Hepatocyte (in vitro differentiated cells): ENCODE measurements at regions not wholly inside any gene's neighbourhood (a gene's known extent, or its start where the extent isn't known, plus 50 kb on each side); places are given as distances from the start of the nearest gene placed in this dataset.

Source experiments
- DNase-seq: peaks from one replicate; pipeline ENCODE4 v3.0.0-alpha.2; 2016; ENCODE audit warnings: low spot score
- H2AFZ ChIP-seq: fragments of 200-600 bp; sonication (generic); 2 replicates; pipeline ENCODE4 v1.6.0; 2016; ENCODE audit warnings: antibody characterized with exemption, mild to moderate bottlenecking
- H3K27ac ChIP-seq: fragments of 200-600 bp; sonication (generic); 2 replicates; pipeline ENCODE4 v1.5.1; 2016; ENCODE audit warnings: mild to moderate bottlenecking
- H3K27me3 ChIP-seq: fragments of 200-600 bp; sonication (generic); 2 replicates; pipeline ENCODE4 v1.6.1; 2016
- H3K36me3 ChIP-seq: fragments of 200-600 bp; sonication (generic); replicated peaks from 2 replicates; pipeline ENCODE4 v1.5.1; 2016; ENCODE audit warnings: low read depth; ENCODE audit not compliant: insufficient read depth
- H3K4me1 ChIP-seq: fragments of 200-600 bp; sonication (generic); 2 replicates; pipeline ENCODE4 v1.5.1; 2016; ENCODE audit warnings: mild to moderate bottlenecking, moderate library complexity; ENCODE audit not compliant: insufficient read depth
- H3K4me2 ChIP-seq: fragments of 200-600 bp; sonication (generic); 2 replicates; pipeline ENCODE4 v1.6.0; 2016
- H3K4me3 ChIP-seq: fragments of 200-600 bp; sonication (generic); 2 replicates; pipeline ENCODE4 v1.5.1; 2016; ENCODE audit warnings: mild to moderate bottlenecking
- H3K79me2 ChIP-seq: fragments of 200-600 bp; sonication (generic); 2 replicates; pipeline ENCODE4 v1.6.0; 2017; ENCODE audit warnings: mild to moderate bottlenecking
- H3K9me2 ChIP-seq: fragments of 200-600 bp; sonication (generic); replicated peaks from 2 replicates; pipeline ENCODE4 v1.6.0; 2017; ENCODE audit warnings: mild to moderate bottlenecking; ENCODE audit not compliant: insufficient read depth
- H3K9me3 ChIP-seq: fragments of 200-600 bp; sonication (generic); 2 replicates; pipeline ENCODE4 v1.5.1; 2016; ENCODE audit warnings: low read depth, mild to moderate bottlenecking
- H4K20me1 ChIP-seq: fragments of 200-600 bp; sonication (generic); 2 replicates; pipeline ENCODE4 v1.6.0; 2016; ENCODE audit warnings: mild to moderate bottlenecking; ENCODE audit not compliant: insufficient read depth, poor library complexity, severe bottlenecking
- EZH2 ChIP-seq: fragments of 200-600 bp; sonication (generic); IDR thresholded peaks from 2 replicates; pipeline ENCODE4 v1.6.1; 2016; ENCODE audit warnings: antibody characterized with exemption, mild to moderate bottlenecking, borderline replicate concordance
- EZH2phosphoT487 ChIP-seq: fragments of 200-600 bp; sonication (generic); IDR thresholded peaks from one replicate; pipeline ENCODE4 v1.6.1; 2018; ENCODE audit warnings: antibody characterized with exemption, mild to moderate bottlenecking, low read depth, moderate library complexity; ENCODE audit not compliant: unreplicated experiment, severe bottlenecking
- WGBS: methylation state at CpG from one replicate; pipeline ENCODE4 v1.1.6; 2016; ENCODE audit warnings: low lambda C conversion rate; ENCODE audit errors: missing lambda C conversion rate; 5-methylcytosine and 5-hydroxymethylcytosine counted together
- TF ChIP-seq, protein P1 (sequence below): fragments of 200-600 bp; sonication (generic); IDR thresholded peaks from 2 replicates; pipeline ENCODE4 v1.5.1; 2016; ENCODE audit warnings: antibody characterized with exemption, mild to moderate bottlenecking; ENCODE audit not compliant: poor library complexity

DNA sequence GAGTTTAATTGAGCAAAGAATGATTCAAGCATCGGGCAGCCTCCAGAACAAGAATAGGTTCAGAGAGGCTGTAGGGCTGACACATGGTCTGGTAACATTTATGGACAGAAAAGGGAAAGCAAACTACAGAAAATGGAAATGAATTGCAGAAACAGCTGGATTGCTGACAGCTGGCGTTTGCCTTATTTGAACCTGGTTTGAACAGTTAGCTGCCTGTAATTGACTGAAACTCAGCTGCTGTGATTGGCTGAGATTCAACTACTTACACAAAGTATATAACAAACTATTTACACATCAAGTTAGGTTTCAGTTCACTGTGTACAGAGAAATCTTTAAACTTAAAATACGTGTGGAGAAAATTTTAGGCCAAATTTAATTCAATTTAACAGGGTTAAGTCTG is 441.7 kb downstream of the PRELID2 start:
- H4K20me1 ChIP-seq = no peaks in the 10 kb centered on the region
- no peaks in the 10 kb centered on the region for H3K36me3 ChIP-seq
- no peak for DNase-seq
- H3K27ac ChIP-seq = no peak overlapping the region
- H3K4me3 ChIP-seq = no peak overlapping the region
- no peak overlapping the region for H3K4me2 ChIP-seq
- H3K9me2 ChIP-seq = no peaks in the 10 kb centered on the region
- H3K9me3 ChIP-seq = no peaks in the 10 kb centered on the region
- H2AFZ ChIP-seq = no peak overlapping the region
- H3K79me2 ChIP-seq = no peaks in the 10 kb centered on the region
- TF ChIP-seq, protein P1, sequence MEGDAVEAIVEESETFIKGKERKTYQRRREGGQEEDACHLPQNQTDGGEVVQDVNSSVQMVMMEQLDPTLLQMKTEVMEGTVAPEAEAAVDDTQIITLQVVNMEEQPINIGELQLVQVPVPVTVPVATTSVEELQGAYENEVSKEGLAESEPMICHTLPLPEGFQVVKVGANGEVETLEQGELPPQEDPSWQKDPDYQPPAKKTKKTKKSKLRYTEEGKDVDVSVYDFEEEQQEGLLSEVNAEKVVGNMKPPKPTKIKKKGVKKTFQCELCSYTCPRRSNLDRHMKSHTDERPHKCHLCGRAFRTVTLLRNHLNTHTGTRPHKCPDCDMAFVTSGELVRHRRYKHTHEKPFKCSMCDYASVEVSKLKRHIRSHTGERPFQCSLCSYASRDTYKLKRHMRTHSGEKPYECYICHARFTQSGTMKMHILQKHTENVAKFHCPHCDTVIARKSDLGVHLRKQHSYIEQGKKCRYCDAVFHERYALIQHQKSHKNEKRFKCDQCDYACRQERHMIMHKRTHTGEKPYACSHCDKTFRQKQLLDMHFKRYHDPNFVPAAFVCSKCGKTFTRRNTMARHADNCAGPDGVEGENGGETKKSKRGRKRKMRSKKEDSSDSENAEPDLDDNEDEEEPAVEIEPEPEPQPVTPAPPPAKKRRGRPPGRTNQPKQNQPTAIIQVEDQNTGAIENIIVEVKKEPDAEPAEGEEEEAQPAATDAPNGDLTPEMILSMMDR = no peak
- TF ChIP-seq EZH2 (no peak), EZH2phosphoT487 (no peak)
- 79% methylated on average over 3 of the region's 3 CpGs for WGBS
- H3K4me1 ChIP-seq = no peaks in the 10 kb centered on the region
- no peaks in the 10 kb centered on the region for H3K27me3 ChIP-seq

DNA sequence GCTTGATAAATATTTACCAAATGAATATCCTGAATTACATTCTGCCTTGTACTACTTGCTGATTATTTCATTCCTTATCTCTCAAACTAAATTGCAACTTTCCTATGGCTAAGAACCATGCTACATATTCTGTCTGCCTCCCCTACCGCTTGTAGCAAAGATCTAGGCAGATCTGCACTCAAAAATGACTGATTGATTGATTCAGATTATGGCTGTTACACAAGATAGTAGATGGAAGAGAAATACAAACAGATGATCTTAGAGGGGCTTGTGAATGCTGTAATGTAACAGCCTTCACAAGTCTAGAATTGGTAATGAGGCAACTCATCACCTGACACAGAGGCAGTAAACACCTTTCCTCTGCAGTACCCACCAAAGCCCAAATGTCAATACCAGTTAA is 446.1 kb downstream of the PRELID2 start:
- TF ChIP-seq EZH2phosphoT487 (no peak), EZH2 (no peak)
- TF ChIP-seq, protein P1 = no peak
- Histone ChIP-seq H3K4me3 (no peak overlapping the region), H2AFZ (no peak overlapping the region), H3K9me3 (no peaks in the 10 kb centered on the region), H3K4me2 (no peak overlapping the region), H3K27me3 (no peaks in the 10 kb centered on the region), H4K20me1 (no peaks in the 10 kb centered on the region), H3K79me2 (no peaks in the 10 kb centered on the region), H3K9me2 (no peaks in the 10 kb centered on the region), H3K27ac (no peak overlapping the region), H3K4me1 (no peaks in the 10 kb centered on the region), H3K36me3 (no peaks in the 10 kb centered on the region)
- no peak for DNase-seq
- WGBS = 30% methylated on average over 1 of the region's 1 CpG

DNA sequence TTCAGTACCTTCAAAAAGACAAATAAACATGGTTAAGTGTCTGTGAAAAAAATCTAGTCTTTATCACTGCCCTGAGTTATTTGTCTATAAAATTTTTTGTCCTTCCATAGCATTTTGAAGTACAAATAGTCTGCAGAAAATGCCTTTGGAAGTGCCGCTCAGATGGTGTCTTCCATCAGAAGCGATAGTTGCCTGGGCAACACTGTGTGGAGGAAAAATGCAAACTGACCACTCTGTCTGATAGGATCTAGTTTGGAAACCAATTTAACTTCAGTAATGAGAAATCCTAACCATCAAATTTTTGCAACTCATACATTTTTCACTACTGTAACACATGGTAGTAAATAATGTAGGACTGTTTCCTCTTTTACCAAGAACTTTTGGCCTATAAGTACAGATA is 449.9 kb downstream of the PRELID2 start:
- Histone ChIP-seq H3K4me1 (no peaks in the 10 kb centered on the region), H2AFZ (no peak overlapping the region), H3K27me3 (no peaks in the 10 kb centered on the region), H3K36me3 (no peaks in the 10 kb centered on the region), H4K20me1 (no peaks in the 10 kb centered on the region), H3K27ac (no peak overlapping the region), H3K79me2 (no peaks in the 10 kb centered on the region), H3K9me3 (no peaks in the 10 kb centered on the region), H3K4me2 (no peak overlapping the region), H3K4me3 (no peak overlapping the region), H3K9me2 (no peaks in the 10 kb centered on the region)
- TF ChIP-seq EZH2phosphoT487 = no peak
- DNase-seq = no peak
- 98% methylated on average over 2 of the region's 2 CpGs for WGBS

DNA sequence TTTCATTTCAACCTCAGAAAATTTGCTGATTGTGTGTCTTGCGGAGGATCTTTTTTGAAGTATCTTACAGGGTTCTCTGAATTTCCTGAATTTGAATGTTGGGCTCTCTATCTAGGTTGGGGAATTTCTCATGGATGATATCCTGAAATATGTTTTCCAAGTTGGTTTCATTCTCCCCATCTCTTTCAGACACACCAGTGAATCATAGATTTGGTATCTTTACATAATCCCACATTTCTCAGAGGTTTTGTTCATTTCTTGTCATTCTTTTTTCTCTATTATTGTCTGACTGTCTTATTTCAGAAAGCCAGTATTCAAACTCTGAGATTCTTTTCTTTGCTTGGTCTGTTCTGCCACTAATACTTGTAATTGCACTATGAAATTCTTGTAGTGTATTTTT is 456.9 kb downstream of the PRELID2 start:
- no peaks in the 10 kb centered on the region for H3K27me3 ChIP-seq
- no peaks in the 10 kb centered on the region for H3K36me3 ChIP-seq
- no peaks in the 10 kb centered on the region for H3K9me3 ChIP-seq
- 39% methylated on average over 1 of the region's 1 CpG for whole genome bisulfite sequencing
- no peak for DNase-seq
- no peak overlapping the region for H3K27ac ChIP-seq
- no peak overlapping the region for H2AFZ ChIP-seq
- H3K4me3 ChIP-seq = no peak overlapping the region
- H3K9me2 ChIP-seq = no peaks in the 10 kb centered on the region
- H3K79me2 ChIP-seq = no peaks in the 10 kb centered on the region
- no peaks in the 10 kb centered on the region for H4K20me1 ChIP-seq
- H3K4me1 ChIP-seq = no peaks in the 10 kb centered on the region
- H3K4me2 ChIP-seq = no peak overlapping the region
- TF ChIP-seq EZH2phosphoT487 = no peak
- no peak for TF ChIP-seq EZH2
- TF ChIP-seq, protein P1 = no peak
